CD4-positive, alpha-beta T cell treated with Interleukin-15 for 4 hours (primary cell): ENCODE measurements at regions not wholly inside any gene's neighbourhood (a gene's known extent, or its start where the extent isn't known, plus 50 kb on each side); places are given as distances from the start of the nearest gene placed in this dataset.

ENCODE experiments used
- DNase-seq: peaks from one replicate; pipeline ENCODE4 v3.0.0-alpha.2; 2020; ENCODE audit warnings: low spot score

DNA sequence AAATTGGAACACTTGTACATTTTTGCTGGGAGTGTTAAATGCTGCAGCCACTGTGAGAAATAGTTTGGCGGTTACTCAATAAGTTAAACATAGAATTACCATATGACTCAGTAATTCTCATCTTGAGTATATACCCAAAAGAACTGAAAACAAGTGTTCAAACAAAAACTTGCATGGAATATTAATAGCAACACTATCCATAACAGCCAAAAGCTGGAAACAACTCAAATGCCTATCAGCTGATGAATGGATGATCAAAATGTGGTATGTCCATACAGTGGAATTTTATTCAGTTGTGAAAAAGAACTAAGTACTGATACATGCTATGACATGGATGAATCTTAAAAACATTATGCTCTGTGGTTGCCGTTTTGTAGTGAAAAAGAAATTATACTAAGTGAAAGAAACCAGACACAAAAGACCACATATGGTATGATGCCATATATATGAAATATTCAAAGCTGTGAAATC lies 63.0 kb upstream of the SP4 start:
- DNase-seq, result no peak

GRCh38 chr7:21365866-21366624 lies 61.8 kb upstream of the SP4 start:
- no peak for DNase-seq

DNA sequence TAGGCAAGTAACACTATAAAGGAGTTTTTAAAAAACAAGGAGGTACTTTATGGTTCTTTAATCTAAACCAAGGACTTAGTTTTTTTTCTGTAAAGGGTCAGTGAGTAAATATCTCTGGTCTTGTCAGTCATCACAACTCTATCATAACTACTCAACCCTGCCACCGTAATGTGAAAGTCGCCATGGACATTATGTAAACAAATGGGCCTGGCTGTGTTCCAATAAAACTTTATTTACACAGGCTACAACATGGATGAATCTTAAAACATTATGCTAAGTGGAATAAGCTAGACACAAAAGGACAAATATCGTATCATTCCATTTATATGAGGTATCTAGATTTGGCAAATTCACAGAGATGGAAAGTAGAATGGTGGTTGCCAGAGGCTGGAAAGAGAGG lies 60.8 kb upstream of the SP4 start:
- no peak for DNase-seq

- no peak for DNase-seq
Measured at GRCh38 chr7:21367537-21367936, 60.3 kb upstream of the SP4 start.

DNA sequence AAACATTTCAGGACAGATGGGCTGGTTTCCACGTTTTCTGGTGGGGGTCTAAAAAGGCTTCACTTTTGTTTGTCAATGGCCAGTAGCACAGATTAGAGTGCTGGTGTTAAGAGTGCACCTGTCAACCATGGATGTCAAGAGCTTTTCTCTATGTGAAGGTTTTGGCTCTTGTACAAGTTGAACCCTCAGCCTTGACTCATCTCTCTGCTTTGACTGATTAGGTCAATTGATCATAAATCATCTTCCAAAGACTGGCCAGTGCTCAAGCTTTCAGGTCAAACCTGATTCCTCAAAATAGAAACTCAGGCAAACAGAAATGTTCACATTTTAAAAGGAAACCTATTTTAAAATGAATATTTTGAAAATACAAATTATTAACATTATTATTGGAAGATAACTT lies 59.6 kb upstream of the SP4 start:
- no peak for DNase-seq

DNA sequence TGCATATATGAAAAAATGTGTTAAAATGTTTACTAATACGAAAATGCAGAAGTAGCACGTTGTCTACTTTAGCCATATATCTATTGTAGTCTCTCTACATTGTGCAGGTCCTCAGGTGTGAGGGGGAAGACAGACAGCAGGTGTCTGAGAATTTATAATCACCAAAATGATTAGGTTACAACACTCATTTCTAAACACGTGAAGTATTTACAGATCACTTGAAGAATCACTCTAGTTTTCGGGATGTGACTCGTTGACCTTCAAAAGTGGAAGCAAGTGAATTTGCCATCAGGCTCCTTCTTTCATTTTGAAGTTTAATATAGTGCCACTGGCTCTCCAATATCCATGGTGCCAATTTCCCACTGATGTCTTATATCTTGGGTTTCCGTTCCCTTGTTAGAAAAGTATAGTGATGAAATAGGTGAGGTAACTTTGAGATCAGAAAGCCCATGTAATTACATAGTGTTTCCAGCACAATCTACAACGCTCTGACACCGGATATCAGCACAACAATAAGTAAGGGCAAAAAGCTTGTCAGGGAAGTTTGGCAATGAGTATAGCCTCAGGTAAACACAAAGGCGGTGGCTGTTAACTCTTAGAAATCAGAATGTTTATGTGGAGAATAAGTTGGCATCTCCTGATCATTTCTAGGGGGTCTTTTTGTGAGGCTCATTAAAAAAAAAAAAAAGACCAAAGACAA lies 57.5 kb upstream of the SP4 start:
- no peak for DNase-seq

DNA sequence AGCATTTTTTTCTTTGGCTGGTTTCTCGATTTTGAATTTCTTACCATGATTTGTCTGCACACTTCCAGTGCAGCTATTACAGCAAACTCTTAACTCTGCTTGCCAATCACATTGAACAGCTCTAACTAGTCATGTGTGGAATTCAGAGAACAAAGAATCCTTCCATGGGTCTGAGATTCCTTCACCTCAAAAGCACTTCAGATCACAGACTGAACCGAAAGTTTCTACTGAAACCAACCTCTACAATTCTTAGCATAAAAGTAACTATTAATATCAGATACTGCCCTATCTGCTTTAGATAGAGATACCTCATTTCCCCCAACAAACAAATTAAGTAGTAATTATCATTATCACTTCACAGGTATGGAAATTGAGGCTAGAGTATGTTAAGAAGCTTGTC lies 56.5 kb upstream of the SP4 start:
- DNase-seq, result no peak

GRCh38 chr7:21373031-21373430 lies 54.9 kb upstream of the SP4 start:
- DNase-seq, result no peak

DNA sequence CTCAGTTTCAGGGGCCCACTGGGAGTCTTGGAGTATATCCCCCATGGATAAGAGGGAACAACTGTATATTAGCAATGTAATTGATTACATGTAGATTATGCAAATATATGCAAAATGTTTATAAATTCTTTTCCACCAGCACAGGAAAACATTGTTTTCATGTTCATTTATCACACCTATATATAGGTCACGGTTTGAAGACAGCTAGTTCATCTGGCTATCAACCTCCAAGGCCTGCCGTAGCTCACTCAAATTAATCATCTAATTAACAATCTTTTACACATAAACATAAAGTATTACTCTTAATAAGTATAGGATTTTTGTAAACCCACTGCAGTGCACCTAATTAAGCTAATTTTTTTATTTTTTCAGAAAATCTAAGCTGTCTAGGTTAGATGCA lies 53.7 kb upstream of the SP4 start:
- DNase-seq, result no peak

DNA sequence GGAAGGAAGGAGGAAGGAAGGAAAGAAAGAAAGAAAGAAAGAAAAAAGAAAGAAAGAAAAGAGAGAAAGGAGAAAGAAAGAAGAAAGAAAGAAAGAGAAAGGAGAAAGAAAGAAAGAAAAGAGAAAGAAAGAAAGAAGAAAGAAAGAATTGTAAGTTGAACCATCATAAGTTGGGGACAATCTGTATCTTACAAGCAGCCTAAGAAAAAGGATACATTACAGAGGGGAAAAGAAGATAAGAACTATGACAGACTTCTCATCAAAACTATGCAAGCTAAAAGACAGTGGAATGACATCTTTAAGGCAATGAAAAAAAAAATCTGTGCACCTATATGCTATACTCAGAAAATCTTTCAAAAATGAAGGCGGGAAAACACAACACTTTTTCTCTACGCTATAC lies 50.3 kb upstream of the SP4 start:
- no peak for DNase-seq
